ENCODE measurements at regions not wholly inside any gene's neighbourhood (a gene's known extent, or its start where the extent isn't known, plus 50 kb on each side); places are given as distances from the start of the nearest gene placed in this dataset.

- Mint-ChIP-seq H3K36me3 (no peaks in the 10 kb centered on the region), H3K4me3 (no peak overlapping the region), H3K9me3 (peaks cover 4% of the 10 kb centered on the region), H3K4me1 (no peaks in the 10 kb centered on the region), H3K27ac (no peak overlapping the region)
- ATAC-seq: no peak
- no peak for DNase-seq (ENCODE audit: low spot score in 2 of 2)
Measured at GRCh38 chr11:121721961-121722360, 269.2 kb upstream of the SORL1-AS1 start.

- Mint-ChIP-seq H3K36me3 (no peaks in the 10 kb centered on the region), H3K4me3 (no peak overlapping the region), H3K27ac (no peak overlapping the region), H3K9me3 (peaks cover 4% of the 10 kb centered on the region), H3K4me1 (no peaks in the 10 kb centered on the region)
- ATAC-seq (no peak), DNase-seq (ENCODE audit: low spot score in 2 of 2) (no peak)
Measured at GRCh38 chr11:121721448-121721847, 268.7 kb upstream of the SORL1-AS1 start.

- ATAC-seq: no peak
- H3K27ac Mint-ChIP-seq: no peak overlapping the region
- H3K4me3 Mint-ChIP-seq: no peak overlapping the region
- H3K9me3 Mint-ChIP-seq: peaks cover 4% of the 10 kb centered on the region
- H3K4me1 Mint-ChIP-seq: no peaks in the 10 kb centered on the region
- DNase-seq (ENCODE audit: low spot score in 2 of 2): no peak
- H3K36me3 Mint-ChIP-seq: no peaks in the 10 kb centered on the region
Measured at GRCh38 chr11:121717296-121717695, 264.5 kb upstream of the SORL1-AS1 start.

- no peak for ATAC-seq
- Mint-ChIP-seq H3K36me3 (no peaks in the 10 kb centered on the region), H3K4me1 (no peaks in the 10 kb centered on the region)
Measured at GRCh38 chr11:121716060-121716459, 263.3 kb upstream of the SORL1-AS1 start.

GRCh38 chr11:121715405-121715804, 262.6 kb upstream of the SORL1-AS1 start:
- Mint-ChIP-seq H3K9me3 (peaks cover 1% of the 10 kb centered on the region), H3K4me1 (no peaks in the 10 kb centered on the region), H3K27ac (no peak overlapping the region), H3K4me3 (no peak overlapping the region), H3K36me3 (no peaks in the 10 kb centered on the region)
- ATAC-seq (no peak), DNase-seq (ENCODE audit: low spot score in 2 of 2) (no peak)

More at GRCh38 chr11:121716060-121716459, 263.3 kb upstream of the SORL1-AS1 start:
- no peak for DNase-seq (ENCODE audit: low spot score in 2 of 2)
- H3K9me3 Mint-ChIP-seq: peaks cover 4% of the 10 kb centered on the region
- no peak overlapping the region for H3K4me3 Mint-ChIP-seq
- H3K27ac Mint-ChIP-seq: no peak overlapping the region

GRCh38 chr11:121714351-121714750, 261.6 kb upstream of the SORL1-AS1 start:
- H3K4me1 Mint-ChIP-seq: no peaks in the 10 kb centered on the region
- H3K4me3 Mint-ChIP-seq: no peak overlapping the region
- DNase-seq (ENCODE audit: low spot score in 2 of 2) (no peak), ATAC-seq (no peak)
- no peaks in the 10 kb centered on the region for H3K9me3 Mint-ChIP-seq
- no peaks in the 10 kb centered on the region for H3K36me3 Mint-ChIP-seq
- no peak overlapping the region for H3K27ac Mint-ChIP-seq

GRCh38 chr11:121711939-121712338, 259.2 kb upstream of the SORL1-AS1 start:
- no peaks in the 10 kb centered on the region for H3K9me3 Mint-ChIP-seq
- H3K4me3 Mint-ChIP-seq: no peak overlapping the region
- H3K4me1 Mint-ChIP-seq: no peaks in the 10 kb centered on the region
- H3K27ac Mint-ChIP-seq: no peak overlapping the region
- no peaks in the 10 kb centered on the region for H3K36me3 Mint-ChIP-seq
- ATAC-seq: no peak
- DNase-seq (ENCODE audit: low spot score in 2 of 2): no peak

GRCh38 chr11:121711236-121711635, 258.5 kb upstream of the SORL1-AS1 start:
- ATAC-seq (no peak), DNase-seq (ENCODE audit: low spot score in 2 of 2) (no peak)
- Mint-ChIP-seq H3K27ac (no peak overlapping the region), H3K4me3 (no peak overlapping the region), H3K9me3 (no peaks in the 10 kb centered on the region), H3K36me3 (no peaks in the 10 kb centered on the region), H3K4me1 (no peaks in the 10 kb centered on the region)

GRCh38 chr11:121706884-121707420, 254.2 kb upstream of the SORL1-AS1 start:
- Mint-ChIP-seq H3K27ac (no peak overlapping the region), H3K4me3 (no peak overlapping the region), H3K9me3 (no peaks in the 10 kb centered on the region), H3K36me3 (no peaks in the 10 kb centered on the region), H3K4me1 (no peaks in the 10 kb centered on the region)
- ATAC-seq (no peak), DNase-seq (ENCODE audit: low spot score in 2 of 2) (no peak)

- DNase-seq (ENCODE audit: low spot score in 2 of 2) (no peak), ATAC-seq (no peak)
- H3K9me3 Mint-ChIP-seq: no peaks in the 10 kb centered on the region
- H3K27ac Mint-ChIP-seq: no peak overlapping the region
- H3K4me1 Mint-ChIP-seq: no peaks in the 10 kb centered on the region
- no peaks in the 10 kb centered on the region for H3K36me3 Mint-ChIP-seq
- no peak overlapping the region for H3K4me3 Mint-ChIP-seq
Measured at GRCh38 chr11:121703201-121703600, 250.4 kb upstream of the SORL1-AS1 start.

GRCh38 chr11:121700968-121701367, 248.2 kb upstream of the SORL1-AS1 start:
- no peaks in the 10 kb centered on the region for H3K36me3 Mint-ChIP-seq
- H3K4me1 Mint-ChIP-seq: no peaks in the 10 kb centered on the region
- no peaks in the 10 kb centered on the region for H3K9me3 Mint-ChIP-seq
- H3K4me3 Mint-ChIP-seq: no peak overlapping the region
- ATAC-seq: no peak
- no peak for DNase-seq (ENCODE audit: low spot score in 2 of 2)
- no peak overlapping the region for H3K27ac Mint-ChIP-seq

GRCh38 chr11:121699801-121700200, 247.0 kb upstream of the SORL1-AS1 start:
- no peak for ATAC-seq

GRCh38 chr11:121696931-121697670, 244.3 kb upstream of the SORL1-AS1 start:
- H3K9me3 Mint-ChIP-seq: no peaks in the 10 kb centered on the region
- no peaks in the 10 kb centered on the region for H3K36me3 Mint-ChIP-seq
- no peak overlapping the region for H3K27ac Mint-ChIP-seq
- DNase-seq (ENCODE audit: low spot score in 2 of 2) (no peak), ATAC-seq (no peak)
- no peaks in the 10 kb centered on the region for H3K4me1 Mint-ChIP-seq
- no peak overlapping the region for H3K4me3 Mint-ChIP-seq

More at GRCh38 chr11:121699801-121700200, 247.0 kb upstream of the SORL1-AS1 start:
- no peak overlapping the region for H3K4me3 Mint-ChIP-seq
- H3K27ac Mint-ChIP-seq: no peak overlapping the region
- no peaks in the 10 kb centered on the region for H3K9me3 Mint-ChIP-seq
- no peaks in the 10 kb centered on the region for H3K36me3 Mint-ChIP-seq
- H3K4me1 Mint-ChIP-seq: no peaks in the 10 kb centered on the region
- DNase-seq (ENCODE audit: low spot score in 2 of 2): no peak

- DNase-seq (ENCODE audit: low spot score in 2 of 2) (no peak), ATAC-seq (no peak)
- H3K4me1 Mint-ChIP-seq: no peaks in the 10 kb centered on the region
- no peak overlapping the region for H3K4me3 Mint-ChIP-seq
- H3K36me3 Mint-ChIP-seq: no peaks in the 10 kb centered on the region
- no peaks in the 10 kb centered on the region for H3K9me3 Mint-ChIP-seq
- H3K27ac Mint-ChIP-seq: no peak overlapping the region
Measured at GRCh38 chr11:121696177-121696871, 243.6 kb upstream of the SORL1-AS1 start.

- Mint-ChIP-seq H3K27ac (no peak overlapping the region), H3K9me3 (no peaks in the 10 kb centered on the region), H3K4me1 (no peaks in the 10 kb centered on the region), H3K36me3 (no peaks in the 10 kb centered on the region), H3K4me3 (no peak overlapping the region)
- no peak for DNase-seq (ENCODE audit: low spot score in 2 of 2)
- ATAC-seq: no peak
Measured at GRCh38 chr11:121692236-121692635, 239.5 kb upstream of the SORL1-AS1 start.
